Fibroblast of pulmonary artery (primary cell): ENCODE measurements at regions not wholly inside any gene's neighbourhood (a gene's known extent, or its start where the extent isn't known, plus 50 kb on each side); places are given as distances from the start of the nearest gene placed in this dataset.
"Not testable (repeated sequence)": the region's sequence is repeated elsewhere in the genome, so short reads cannot be mapped to it uniquely, and the experiment has no call there.

Experiments
- DNase-seq: peaks from one replicate; pipeline ENCODE4 v3.0.0-alpha.2; 2010; ENCODE audit warnings: low read depth
- H3K4me3 ChIP-seq: replicated peaks from 2 replicates; pipeline ENCODE4 v1.5.1; 2011; ENCODE audit warnings: low read depth, mild to moderate bottlenecking, control low read depth, low read length, moderate library complexity
- CTCF ChIP-seq: IDR thresholded peaks from 2 replicates; pipeline ENCODE4 v1.5.1; 2011; ENCODE audit warnings: mild to moderate bottlenecking, control low read depth, low read length, inconsistent platforms; ENCODE audit errors: missing control alignments

DNA sequence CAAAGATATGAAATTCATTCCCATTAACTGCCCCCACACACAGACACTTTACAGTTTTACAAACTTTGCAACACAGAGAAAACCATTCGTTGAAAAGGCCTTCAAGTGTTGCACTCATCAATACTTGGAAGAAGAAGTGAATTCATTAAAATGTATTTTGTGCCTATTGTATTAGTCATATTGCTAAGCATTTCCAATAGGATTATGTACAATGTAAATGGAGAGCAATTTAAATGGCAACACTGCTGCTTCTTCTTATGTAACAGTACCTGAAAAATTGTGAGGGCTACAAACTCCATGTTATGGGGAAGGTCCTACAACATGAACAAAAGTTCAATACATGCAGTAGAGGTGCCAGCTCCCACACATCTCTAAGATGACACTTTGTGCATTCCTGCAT lies 209.3 kb upstream of the POGK start:
- no peak for TF ChIP-seq CTCF
- H3K4me3 ChIP-seq, result no peak overlapping the region
- no peak for DNase-seq

DNA sequence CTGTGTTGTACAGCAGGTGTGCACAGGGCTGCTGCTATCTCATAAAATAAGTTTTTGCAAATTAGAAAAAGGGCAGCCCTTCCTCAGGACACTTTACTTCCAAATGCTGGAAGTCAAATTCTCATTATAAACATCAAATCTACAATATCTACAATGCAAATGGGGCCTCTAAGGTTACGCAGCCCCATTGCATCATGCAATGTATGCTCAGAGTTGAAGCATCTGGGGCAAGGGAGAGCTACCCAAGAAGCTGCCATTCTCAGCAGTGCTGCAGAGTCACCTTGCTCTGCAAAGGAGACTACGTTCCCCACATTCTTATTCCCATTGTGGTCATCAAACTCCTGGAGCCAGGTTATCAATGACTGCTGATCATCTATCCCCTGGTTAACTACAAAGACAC lies 208.9 kb upstream of the POGK start:
- no peak for TF ChIP-seq CTCF
- no peak overlapping the region for H3K4me3 ChIP-seq
- DNase-seq, result no peak

DNA sequence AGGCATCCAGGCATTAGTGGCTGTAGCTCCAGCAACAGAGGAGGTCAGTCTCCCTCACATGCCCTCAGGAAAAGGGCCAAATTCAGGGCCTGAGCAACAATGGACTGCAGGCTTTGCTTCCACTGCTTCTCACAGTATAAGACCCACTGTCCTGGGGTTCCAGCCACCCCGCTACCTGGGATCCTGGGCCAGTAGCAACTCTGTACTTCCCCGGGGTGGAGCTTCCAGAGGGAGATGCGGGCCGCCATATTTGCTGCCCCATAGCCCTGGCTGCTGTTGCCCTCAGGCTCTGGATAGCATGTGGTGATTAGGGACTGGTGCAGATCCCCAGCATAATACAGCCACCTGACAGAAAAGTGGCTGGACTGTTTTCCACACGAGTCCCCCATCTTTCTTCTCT lies 201.1 kb upstream of the POGK start:
- no peak for DNase-seq
- no peak overlapping the region for H3K4me3 ChIP-seq
- no peak for TF ChIP-seq CTCF

DNA sequence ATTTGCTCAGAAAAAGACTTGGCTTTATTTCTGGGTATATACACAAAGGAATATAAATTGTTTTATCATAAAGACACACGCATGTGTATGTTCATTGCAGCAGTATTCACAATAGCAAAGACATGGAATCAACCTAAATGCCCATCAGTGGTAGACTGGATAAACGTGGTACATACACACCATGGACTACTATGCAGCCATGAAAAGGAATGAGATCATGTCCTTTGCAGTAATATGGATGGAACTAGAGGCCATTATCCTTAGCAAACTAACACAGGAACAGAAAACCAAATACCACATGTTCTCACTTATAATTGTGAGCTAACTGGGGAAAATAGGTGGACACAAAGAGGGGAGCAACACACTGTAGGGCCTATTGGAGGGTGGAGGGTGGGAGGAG lies 182.0 kb upstream of the POGK start:
- not testable (repeated sequence) for H3K4me3 ChIP-seq, DNase-seq

DNA sequence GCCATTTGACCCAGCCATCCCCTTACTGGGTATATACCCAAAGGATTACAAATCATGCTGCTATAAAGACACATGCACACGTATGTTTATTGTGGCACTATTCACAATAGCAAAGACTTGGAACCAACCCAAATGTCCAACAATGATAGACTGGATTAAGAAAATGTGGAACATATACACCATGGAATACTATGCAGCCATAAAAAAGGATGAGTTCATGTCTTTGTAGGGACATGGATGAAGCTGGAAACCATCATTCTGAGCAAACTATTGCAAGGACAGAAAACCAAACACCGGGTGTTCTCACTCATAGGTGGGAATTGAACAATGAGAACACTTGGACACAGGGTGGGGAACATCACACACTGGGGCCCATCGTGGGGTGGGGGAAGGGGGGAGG lies 172.5 kb upstream of the POGK start:
- not testable (repeated sequence) for H3K4me3 ChIP-seq, DNase-seq

GRCh38 chr1:166667600-166667999 lies 171.7 kb upstream of the POGK start:
- H3K4me3 ChIP-seq, DNase-seq: not testable (repeated sequence)

GRCh38 chr1:166671627-166672026 lies 167.6 kb upstream of the POGK start:
- no peak for TF ChIP-seq CTCF
- H3K4me3 ChIP-seq, result no peak overlapping the region
- no peak for DNase-seq

DNA sequence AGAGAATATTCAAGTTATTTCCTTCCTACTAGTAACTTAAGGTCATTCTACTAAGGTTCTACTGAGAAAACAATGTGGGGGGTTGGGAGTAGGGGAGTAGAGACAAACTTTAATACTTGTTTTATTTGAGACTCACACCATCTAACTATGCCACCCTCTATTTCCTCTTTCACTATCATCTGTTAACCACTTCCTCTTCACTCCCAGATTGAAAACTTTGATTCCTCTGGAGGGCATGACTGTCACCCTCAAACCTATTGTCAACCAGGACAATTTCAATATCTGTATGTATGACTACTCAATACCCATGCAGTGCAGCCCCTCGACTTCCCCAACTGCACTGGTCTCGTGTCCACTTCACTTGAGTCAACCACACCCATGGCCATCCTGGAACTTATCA lies 165.6 kb upstream of the POGK start:
- H3K4me3 ChIP-seq, result no peak overlapping the region
- no peak for DNase-seq
- no peak for TF ChIP-seq CTCF

- no peak for TF ChIP-seq CTCF
- DNase-seq, result no peak
These were observed 164.1 kb upstream of the POGK start for GRCh38 chr1:166675213-166675612.

More at GRCh38 chr1:166675213-166675612, 164.1 kb upstream of the POGK start:
- H3K4me3 ChIP-seq, result no peak overlapping the region
